Mucosa of stomach (tissue), 1 donor: ENCODE measurements at regions not wholly inside any gene's neighbourhood (a gene's known extent, or its start where the extent isn't known, plus 50 kb on each side); places are given as distances from the start of the nearest gene placed in this dataset.
"Not testable (repeated sequence)": the region's sequence is repeated elsewhere in the genome, so short reads cannot be mapped to it uniquely, and the experiment has no call there.

ENCODE experiments used
- H3K27me3 ChIP-seq: one replicate; pipeline ENCODE4 v1.7.0; 2013; ENCODE audit warnings: mild to moderate bottlenecking, low read length; ENCODE audit not compliant: control insufficient read depth, insufficient read depth
- H3K36me3 ChIP-seq: one replicate; pipeline ENCODE4 v1.7.0; 2013; ENCODE audit warnings: low read length; ENCODE audit not compliant: control insufficient read depth, insufficient read depth
- H3K4me1 ChIP-seq: one replicate; pipeline ENCODE4 v1.7.0; 2013; ENCODE audit warnings: mild to moderate bottlenecking, low read length; ENCODE audit not compliant: control insufficient read depth, insufficient read depth
- H3K4me3 ChIP-seq: one replicate; pipeline ENCODE4 v1.7.0; 2013; ENCODE audit warnings: low read length
- H3K9ac ChIP-seq: one replicate; pipeline ENCODE4 v1.7.0; 2013; ENCODE audit warnings: mild to moderate bottlenecking, low read length, moderate library complexity
- H3K9me3 ChIP-seq: one replicate; pipeline ENCODE4 v1.7.0; 2013; ENCODE audit warnings: mild to moderate bottlenecking, low read length, moderate library complexity; ENCODE audit not compliant: control insufficient read depth
- donor health status: Pancreatic carcinoma.

DNA sequence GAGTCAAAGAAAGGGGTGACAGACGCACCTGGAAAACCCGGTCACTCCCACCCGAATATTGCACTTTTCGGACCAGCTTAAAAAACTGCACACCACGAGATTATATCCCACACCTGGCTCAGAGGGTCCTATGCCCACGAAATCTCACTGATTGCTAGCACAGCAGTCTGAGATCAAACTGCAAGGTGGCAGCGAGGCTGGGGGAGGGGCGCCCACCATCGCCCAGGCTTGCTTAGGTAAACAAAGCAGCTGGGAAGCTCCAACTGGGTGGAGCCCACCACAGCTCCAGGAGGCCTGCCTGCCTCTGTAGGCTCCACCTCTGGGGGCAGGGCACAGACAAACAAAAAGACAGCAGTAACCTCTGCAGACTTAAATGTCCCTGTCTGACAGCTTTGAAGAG is 185.1 kb upstream of the CXADR start:
- H3K36me3 ChIP-seq, H3K4me1 ChIP-seq, H3K4me3 ChIP-seq, H3K27me3 ChIP-seq, H3K9ac ChIP-seq, H3K9me3 ChIP-seq: not testable (repeated sequence)

DNA sequence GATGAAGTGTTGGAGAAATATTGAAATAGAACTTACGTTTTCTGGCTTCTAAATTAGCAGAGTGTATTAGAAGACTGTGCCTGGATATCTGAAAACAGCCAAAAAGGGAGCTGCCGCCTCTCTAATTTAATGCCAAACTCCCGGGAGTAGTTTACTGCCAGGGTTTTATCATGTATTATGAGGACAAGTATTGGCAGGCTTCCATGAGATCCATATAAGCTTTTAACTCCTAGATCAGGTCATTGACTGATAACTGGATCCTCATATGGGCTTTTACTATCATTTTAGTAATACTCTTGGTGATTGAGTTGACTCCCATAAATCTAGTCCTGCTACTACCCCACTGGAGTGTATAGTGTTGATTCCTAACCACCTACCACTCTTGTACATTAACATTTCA is 178.4 kb upstream of the CXADR start:
- H3K4me3 ChIP-seq: no peak overlapping the region
- H3K9ac ChIP-seq: no peak overlapping the region
- H3K36me3 ChIP-seq: no peaks in the 10 kb centered on the region
- no peaks in the 10 kb centered on the region for H3K27me3 ChIP-seq
- H3K4me1 ChIP-seq: no peaks in the 10 kb centered on the region
- H3K9me3 ChIP-seq: no peaks in the 10 kb centered on the region

GRCh38 chr21:17340081-17340480 is 172.8 kb upstream of the CXADR start:
- Histone ChIP-seq H3K36me3 (no peaks in the 10 kb centered on the region), H3K9me3 (no peaks in the 10 kb centered on the region), H3K9ac (no peak overlapping the region), H3K27me3 (no peaks in the 10 kb centered on the region), H3K4me1 (no peaks in the 10 kb centered on the region), H3K4me3 (no peak overlapping the region)

DNA sequence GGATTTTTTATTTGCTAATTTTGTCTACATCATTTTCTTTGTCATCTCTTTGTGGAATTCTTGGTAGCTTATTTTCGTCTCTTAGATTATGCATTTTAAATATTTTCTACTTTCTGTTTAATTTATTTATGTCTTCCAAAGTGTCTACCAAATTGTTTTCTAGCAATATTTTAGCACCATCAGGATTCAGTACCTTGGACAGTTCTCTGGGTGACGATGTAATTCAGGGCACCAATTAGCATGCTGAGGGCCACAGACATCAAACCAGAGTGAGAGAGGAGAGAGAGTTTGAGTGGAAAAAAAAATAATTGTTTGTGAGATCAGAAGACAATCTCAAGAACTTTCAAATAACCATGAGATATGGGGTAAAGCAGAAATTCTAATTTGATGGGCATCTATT is 169.8 kb upstream of the CXADR start:
- Histone ChIP-seq H3K4me3 (no peak overlapping the region), H3K4me1 (no peaks in the 10 kb centered on the region), H3K9ac (no peak overlapping the region), H3K36me3 (no peaks in the 10 kb centered on the region), H3K27me3 (no peaks in the 10 kb centered on the region), H3K9me3 (no peaks in the 10 kb centered on the region)

GRCh38 chr21:17348357-17348756 is 164.5 kb upstream of the CXADR start:
- H3K9ac ChIP-seq: no peak overlapping the region
- H3K9me3 ChIP-seq: no peaks in the 10 kb centered on the region
- H3K4me3 ChIP-seq: no peak overlapping the region
- H3K4me1 ChIP-seq: no peaks in the 10 kb centered on the region
- no peaks in the 10 kb centered on the region for H3K27me3 ChIP-seq
- no peaks in the 10 kb centered on the region for H3K36me3 ChIP-seq

DNA sequence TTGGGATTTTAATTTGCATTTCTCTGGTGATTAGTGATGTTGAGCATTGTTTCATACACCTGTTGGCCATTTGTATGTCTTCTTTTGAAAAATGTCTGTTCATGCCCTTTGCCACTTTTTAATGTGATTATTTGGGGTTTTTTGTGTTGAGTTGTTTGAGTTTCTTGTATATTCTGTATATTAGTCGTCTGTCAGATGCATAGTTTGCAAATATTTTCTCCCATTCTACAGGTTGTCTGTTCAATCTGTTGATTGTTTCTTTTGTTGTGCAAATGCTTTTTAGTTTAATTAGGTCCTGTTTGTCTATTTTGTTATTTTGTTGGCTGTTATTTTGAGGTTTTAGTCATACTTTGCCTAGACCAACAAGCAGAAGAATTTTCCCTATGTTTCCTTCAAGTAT is 164.0 kb upstream of the CXADR start:
- H3K9me3 ChIP-seq: no peaks in the 10 kb centered on the region
- no peaks in the 10 kb centered on the region for H3K36me3 ChIP-seq
- no peaks in the 10 kb centered on the region for H3K27me3 ChIP-seq
- H3K4me1 ChIP-seq: no peaks in the 10 kb centered on the region
- H3K4me3 ChIP-seq: no peak overlapping the region
- H3K9ac ChIP-seq: no peak overlapping the region

DNA sequence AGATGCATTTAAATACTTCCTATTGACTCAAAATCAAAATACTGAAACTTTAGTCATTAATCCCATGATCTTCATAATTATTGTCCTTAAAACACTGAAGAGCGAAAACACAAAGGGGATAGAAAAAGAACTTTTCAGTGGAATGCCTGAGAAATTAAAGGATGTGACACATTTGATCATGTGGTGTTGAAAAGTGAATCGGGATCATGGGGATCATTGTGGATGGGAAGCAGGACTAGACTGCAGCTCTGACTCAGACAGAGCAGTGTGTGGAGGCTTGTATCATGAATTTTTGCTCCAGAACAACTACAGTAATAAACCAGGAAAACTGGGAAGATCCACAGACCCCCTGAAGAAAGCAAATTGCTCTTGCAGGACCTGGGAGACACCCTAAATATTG is 161.1 kb upstream of the CXADR start:
- no peaks in the 10 kb centered on the region for H3K27me3 ChIP-seq
- no peak overlapping the region for H3K9ac ChIP-seq
- H3K4me3 ChIP-seq: no peak overlapping the region
- H3K9me3 ChIP-seq: no peaks in the 10 kb centered on the region
- H3K36me3 ChIP-seq: no peaks in the 10 kb centered on the region
- H3K4me1 ChIP-seq: no peaks in the 10 kb centered on the region

GRCh38 chr21:17352996-17353655 is 159.7 kb upstream of the CXADR start:
- no peak overlapping the region for H3K4me3 ChIP-seq
- H3K9ac ChIP-seq: no peak overlapping the region

GRCh38 chr21:17359781-17360180 is 153.1 kb upstream of the CXADR start:
- no peaks in the 10 kb centered on the region for H3K36me3 ChIP-seq
- no peaks in the 10 kb centered on the region for H3K9me3 ChIP-seq
- H3K27me3 ChIP-seq: no peaks in the 10 kb centered on the region
- H3K4me3 ChIP-seq: no peak overlapping the region
- H3K4me1 ChIP-seq: no peaks in the 10 kb centered on the region
- no peak overlapping the region for H3K9ac ChIP-seq

More at GRCh38 chr21:17352996-17353655, 159.7 kb upstream of the CXADR start:
- Histone ChIP-seq H3K36me3 (no peaks in the 10 kb centered on the region), H3K4me1 (no peaks in the 10 kb centered on the region), H3K9me3 (no peaks in the 10 kb centered on the region), H3K27me3 (no peaks in the 10 kb centered on the region)

GRCh38 chr21:17368748-17369363 is 144.0 kb upstream of the CXADR start:
- Histone ChIP-seq H3K36me3 (no peaks in the 10 kb centered on the region), H3K9ac (no peak overlapping the region), H3K27me3 (no peaks in the 10 kb centered on the region), H3K4me1 (peaks cover 15% of the 10 kb centered on the region), H3K4me3 (no peak overlapping the region), H3K9me3 (no peaks in the 10 kb centered on the region)

DNA sequence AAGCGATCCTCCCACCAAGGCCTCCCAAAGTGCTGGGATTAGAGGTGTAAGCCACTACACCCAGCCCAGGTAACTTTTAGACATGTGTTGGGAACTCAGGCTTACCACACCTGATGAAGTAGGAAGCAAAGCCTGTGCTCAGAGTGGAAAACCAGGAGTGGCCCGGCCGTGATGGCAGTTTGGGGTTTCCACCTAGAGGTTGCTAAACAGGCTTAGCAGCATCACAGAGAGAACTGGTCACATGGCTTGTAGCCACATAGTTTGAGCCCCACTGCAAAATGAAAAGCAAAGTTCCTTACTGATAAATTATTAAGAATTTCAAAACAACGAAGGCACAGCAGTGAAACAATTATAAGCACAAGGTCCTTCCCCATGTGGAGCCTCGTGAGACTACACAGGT is 142.6 kb upstream of the CXADR start:
- Histone ChIP-seq H3K4me3 (no peak overlapping the region), H3K36me3 (no peaks in the 10 kb centered on the region), H3K27me3 (no peaks in the 10 kb centered on the region), H3K4me1 (peaks cover 15% of the 10 kb centered on the region), H3K9me3 (no peaks in the 10 kb centered on the region), H3K9ac (no peak overlapping the region)

DNA sequence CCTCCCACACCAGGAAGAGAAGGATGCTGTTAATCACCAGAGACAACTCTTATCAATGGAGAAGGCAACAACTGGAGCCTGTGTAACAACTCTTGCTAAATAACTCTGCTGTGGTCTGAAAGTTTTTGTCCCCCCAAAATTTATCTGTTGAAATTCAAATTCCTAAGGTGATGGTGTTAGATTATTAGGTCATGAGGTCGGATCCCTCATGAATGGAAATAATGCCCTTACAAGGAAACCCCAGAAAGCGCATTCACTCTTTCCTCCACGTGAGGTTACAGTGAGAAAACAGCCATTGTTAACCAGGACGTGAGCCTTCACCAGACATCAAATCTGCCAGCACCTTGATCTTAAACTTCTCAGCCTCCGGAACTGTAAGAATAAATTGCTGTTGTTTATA is 141.9 kb upstream of the CXADR start:
- no peak overlapping the region for H3K4me3 ChIP-seq
- no peaks in the 10 kb centered on the region for H3K27me3 ChIP-seq
- no peak overlapping the region for H3K9ac ChIP-seq
- H3K9me3 ChIP-seq: no peaks in the 10 kb centered on the region
- peaks cover 15% of the 10 kb centered on the region for H3K4me1 ChIP-seq
- no peaks in the 10 kb centered on the region for H3K36me3 ChIP-seq

- no peak overlapping the region for H3K4me3 ChIP-seq
- no peaks in the 10 kb centered on the region for H3K9me3 ChIP-seq
- H3K36me3 ChIP-seq: no peaks in the 10 kb centered on the region
- H3K27me3 ChIP-seq: no peaks in the 10 kb centered on the region
- H3K4me1 ChIP-seq: peaks cover 15% of the 10 kb centered on the region
- H3K9ac ChIP-seq: no peak overlapping the region
Observed at GRCh38 chr21:17371450-17371849, 141.4 kb upstream of the CXADR start.
